Esophagus squamous epithelium (tissue), 5 donors: ENCODE measurements at regions not wholly inside any gene's neighbourhood (a gene's known extent, or its start where the extent isn't known, plus 50 kb on each side); places are given as distances from the start of the nearest gene placed in this dataset.
"Not testable (repeated sequence)": the region's sequence is repeated elsewhere in the genome, so short reads cannot be mapped to it uniquely, and the experiment has no call there.

Experiments
- DNase-seq: peaks from one replicate; lab custom pipeline; 2025; lab: John Stamatoyannopoulos, UW
- H3K27ac ChIP-seq, 4 donors: fragments of 200-600 bp; sonication (generic); one replicate each; pipeline ENCODE4 v1.5.1; 2016 to 2019; ENCODE audit warnings: mild to moderate bottlenecking in 1 of 4
- H3K27me3 ChIP-seq, 4 donors: fragments of 200-600 bp; sonication (generic); 1 replicate in 3 of 4; 2 replicates in 1 of 4; pipeline versions ENCODE4 v1.5.1 to v1.6.0; 2017 to 2021; ENCODE audit warnings: antibody characterized with exemption in 1 of 4
- H3K36me3 ChIP-seq, 3 donors: fragments of 200-600 bp; sonication (generic); one replicate each; pipeline ENCODE4 v1.5.1; 2016 to 2019
- H3K4me1 ChIP-seq, 3 donors: fragments of 200-600 bp; sonication (generic); one replicate each; pipeline ENCODE4 v1.5.1; 2017 to 2019
- H3K4me3 ChIP-seq, 4 donors: fragments of 200-600 bp; sonication (generic); 1 replicate in 3 of 4; 2 replicates in 1 of 4; pipeline ENCODE4 v1.5.1; 2016 to 2019; ENCODE audit warnings: mild to moderate bottlenecking in 2 of 4, moderate library complexity in 1 of 4
- H3K9me3 ChIP-seq, 3 donors: fragments of 200-600 bp; sonication (generic); one replicate each; pipeline ENCODE4 v1.5.1; 2016 to 2019
- CTCF ChIP-seq, 6 experiments: fragments of 450-650 bp in 4 of 6; fragments of 200-600 bp in 2 of 6; sonication (generic) in 2 of 6; IDR thresholded peaks; one replicate each; pipeline ENCODE4 v1.5.1; 2016 to 2019; ENCODE audit warnings: antibody characterized with exemption in 6 of 6, mild to moderate bottlenecking in 4 of 6, moderate library complexity in 4 of 6
- POLR2A ChIP-seq, 4 donors: fragments of 450-650 bp; IDR thresholded peaks; one replicate each; pipeline ENCODE4 v1.6.1; 2017; ENCODE audit warnings: antibody characterized with exemption in 4 of 4, mild to moderate bottlenecking in 4 of 4, moderate library complexity in 3 of 4
- WGBS, 2 donors: methylation state at CpG; one replicate each; pipeline ENCODE4 v1.1.5; 2018; 5-methylcytosine and 5-hydroxymethylcytosine counted together
- intact Hi-C: fragments of 100-400 bp; cut with DNase I; formaldehyde crosslinking; loops from one replicate; pipeline ENCODE4 v1.15.0; 2022
- donor health status: DM: yes; HTN: yes; CAD: no.

- H3K4me3 ChIP-seq, result no peak overlapping the region
- no peak overlapping the region for H3K27ac ChIP-seq
- no peaks in the 10 kb centered on the region for H3K4me1 ChIP-seq
- H3K9me3 ChIP-seq, result no peaks in the 10 kb centered on the region
- no peaks in the 10 kb centered on the region for H3K27me3 ChIP-seq
- intact Hi-C loops, result no loop called here
- WGBS, 2 donors, result 78 to 82% methylated on average over 3 of the region's 3 CpGs
- no peaks in the 10 kb centered on the region for H3K36me3 ChIP-seq
- no peak for DNase-seq
- no peak for TF ChIP-seq CTCF (IDR thresholded peaks at IDR 0.05)
- no peak for TF ChIP-seq POLR2A (IDR thresholded peaks at IDR 0.05)
These were observed 686.5 kb upstream of the GOLIM4 start for GRCh38 chr3:168782193-168782592.

- WGBS, 2 donors, result 81 to 91% methylated on average over 5 to 14 of the region's 28 CpGs
- DNase-seq, intact Hi-C loops: not testable (repeated sequence)
These were observed 684.4 kb upstream of the GOLIM4 start for GRCh38 chr3:168779970-168780645.

GRCh38 chr3:168753724-168754123, 658.0 kb upstream of the GOLIM4 start:
- Histone ChIP-seq H3K27ac (no peak overlapping the region), H3K36me3 (no peaks in the 10 kb centered on the region), H3K4me3 (no peak overlapping the region), H3K27me3 (no peaks in the 10 kb centered on the region), H3K4me1 (no peaks in the 10 kb centered on the region), H3K9me3 (no peaks in the 10 kb centered on the region)
- intact Hi-C loops, result no loop called here
- DNase-seq, result no peak
- 53 to 62% methylated on average over 1 of the region's 1 CpG for WGBS, 2 donors
- TF ChIP-seq CTCF (IDR thresholded peaks at IDR 0.05), result no peak
- no peak for TF ChIP-seq POLR2A (IDR thresholded peaks at IDR 0.05)

More at GRCh38 chr3:168779970-168780645, 684.4 kb upstream of the GOLIM4 start:
- not testable (repeated sequence) for H3K27ac ChIP-seq, H3K27me3 ChIP-seq, H3K4me3 ChIP-seq, H3K9me3 ChIP-seq, H3K4me1 ChIP-seq, H3K36me3 ChIP-seq

GRCh38 chr3:168752339-168752738, 656.6 kb upstream of the GOLIM4 start:
- no peaks in the 10 kb centered on the region for H3K36me3 ChIP-seq
- intact Hi-C loops, result no loop called here
- H3K27me3 ChIP-seq, result no peaks in the 10 kb centered on the region
- TF ChIP-seq POLR2A (IDR thresholded peaks at IDR 0.05), result no peak
- H3K9me3 ChIP-seq, result no peaks in the 10 kb centered on the region
- no peak overlapping the region for H3K4me3 ChIP-seq
- no peak overlapping the region for H3K27ac ChIP-seq
- DNase-seq, result no peak
- no peaks in the 10 kb centered on the region for H3K4me1 ChIP-seq

GRCh38 chr3:168747697-168748096, 652.0 kb upstream of the GOLIM4 start:
- H3K36me3 ChIP-seq, result no peaks in the 10 kb centered on the region
- no peaks in the 10 kb centered on the region for H3K9me3 ChIP-seq
- no peak for DNase-seq
- TF ChIP-seq CTCF (IDR thresholded peaks at IDR 0.05), result no peak
- TF ChIP-seq POLR2A (IDR thresholded peaks at IDR 0.05), result no peak
- 58 to 66% methylated on average over 3 of the region's 3 CpGs for WGBS, 2 donors
- intact Hi-C loops, result no loop called here
- H3K27ac ChIP-seq, result no peak overlapping the region
- H3K27me3 ChIP-seq, result no peaks in the 10 kb centered on the region
- no peak overlapping the region for H3K4me3 ChIP-seq
- no peaks in the 10 kb centered on the region for H3K4me1 ChIP-seq

- TF ChIP-seq CTCF (IDR thresholded peaks at IDR 0.05) (no peak), POLR2A (IDR thresholded peaks at IDR 0.05) (no peak)
- Histone ChIP-seq H3K4me3 (no peak overlapping the region), H3K4me1 (no peaks in the 10 kb centered on the region), H3K36me3 (no peaks in the 10 kb centered on the region), H3K27me3 (no peaks in the 10 kb centered on the region), H3K27ac (no peak overlapping the region), H3K9me3 (no peaks in the 10 kb centered on the region)
- intact Hi-C loops, result no loop called here
- no peak for DNase-seq
- WGBS, 2 donors, result 78 to 80% methylated on average over 6 of the region's 6 CpGs
These were observed 643.0 kb upstream of the GOLIM4 start for GRCh38 chr3:168738527-168739325.
